HL-60/S4 treated with retinoic acid at 250 ng/mL for 4 days and 3 days (cell line): ENCODE measurements at regions not wholly inside any gene's neighbourhood (a gene's known extent, or its start where the extent isn't known, plus 50 kb on each side); places are given as distances from the start of the nearest gene placed in this dataset.
"Not testable (repeated sequence)": the region's sequence is repeated elsewhere in the genome, so short reads cannot be mapped to it uniquely, and the experiment has no call there.

Experiments
- in situ Hi-C: fragments of 300-500 bp; cut with MboI; formaldehyde crosslinking; loops from 2 replicates; pipeline ENCODE4 v1.7.0; 2022; ENCODE audit warnings: low sequenced_read_pairs

DNA sequence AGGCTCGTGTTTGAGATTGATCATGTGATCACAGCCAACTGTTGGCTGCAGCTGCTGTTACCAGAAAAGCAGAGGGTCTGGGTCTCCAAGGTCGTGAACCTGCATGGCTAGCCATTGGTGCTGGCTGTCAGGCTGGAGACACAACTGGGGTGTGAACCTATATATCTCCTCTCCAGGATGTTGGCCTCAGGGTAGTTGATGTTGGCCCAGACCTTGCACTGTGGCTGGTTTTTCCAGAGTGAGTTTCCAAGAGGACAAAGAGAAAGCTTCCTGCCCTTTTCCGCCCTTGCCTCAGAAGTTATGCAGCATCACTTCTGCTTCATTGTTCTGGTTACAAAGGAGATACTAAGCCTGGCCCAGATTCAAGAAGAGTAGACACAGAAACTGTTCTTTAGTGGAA, 607.8 kb upstream of the HS3ST1 start:
- in situ Hi-C loops = no loop called here

DNA sequence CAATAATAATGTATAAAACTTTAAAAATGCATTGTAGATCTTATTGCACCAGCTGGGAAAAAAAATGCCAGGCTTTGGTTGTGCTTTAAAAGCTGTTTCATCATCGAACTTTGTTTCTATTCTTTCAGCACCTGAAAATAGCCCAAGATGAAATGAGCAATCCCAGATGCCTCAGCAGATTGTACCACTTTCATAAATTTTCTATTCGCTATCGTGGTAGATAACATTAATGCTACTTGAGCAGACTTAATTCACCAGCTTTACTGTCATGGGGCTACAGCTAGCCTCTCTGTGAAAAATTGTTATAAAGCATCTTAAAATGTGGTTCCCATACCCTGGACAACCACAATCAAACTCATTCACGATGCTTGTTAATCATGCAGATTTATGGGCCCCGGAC, 599.6 kb upstream of the HS3ST1 start:
- in situ Hi-C loops = no loop called here

DNA sequence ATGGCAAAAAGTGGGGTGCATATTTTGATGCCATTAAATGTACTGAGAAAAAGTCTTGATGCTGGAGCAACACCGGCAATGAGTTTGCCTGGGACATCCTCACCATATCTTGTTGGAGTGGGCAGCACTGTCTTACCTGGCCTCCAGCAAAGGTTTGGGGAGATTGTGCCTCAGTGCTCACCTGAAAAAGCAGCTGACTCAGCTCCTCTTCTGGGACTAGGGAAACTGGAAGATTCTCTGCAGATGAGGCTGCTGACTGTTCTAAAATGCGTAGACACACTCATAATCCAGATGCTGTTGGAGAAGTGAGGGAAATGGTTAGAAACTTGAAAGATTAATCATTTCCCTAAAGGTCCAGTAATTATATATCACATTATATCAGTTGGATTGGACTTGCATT, 593.7 kb upstream of the HS3ST1 start:
- in situ Hi-C loops = no loop called here

DNA sequence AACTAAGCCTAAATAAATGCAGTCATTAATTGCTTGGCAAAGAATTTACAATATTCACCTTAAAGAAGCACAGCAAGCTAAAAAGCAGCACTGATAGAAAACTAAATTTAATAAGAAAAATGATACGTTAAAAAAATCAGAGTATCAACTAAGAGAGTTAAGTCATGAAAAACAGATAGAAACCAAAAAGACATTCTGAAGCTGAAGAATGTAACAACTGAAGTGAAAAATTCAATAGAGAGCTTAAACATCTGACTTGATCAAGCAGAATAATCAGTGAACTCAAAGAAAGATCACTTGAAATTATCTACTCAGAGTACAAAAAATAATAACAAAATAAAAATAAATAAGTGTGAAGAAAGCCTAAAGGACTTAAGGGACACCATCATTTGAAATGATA, 588.0 kb upstream of the HS3ST1 start:
- in situ Hi-C loops = no loop called here

DNA sequence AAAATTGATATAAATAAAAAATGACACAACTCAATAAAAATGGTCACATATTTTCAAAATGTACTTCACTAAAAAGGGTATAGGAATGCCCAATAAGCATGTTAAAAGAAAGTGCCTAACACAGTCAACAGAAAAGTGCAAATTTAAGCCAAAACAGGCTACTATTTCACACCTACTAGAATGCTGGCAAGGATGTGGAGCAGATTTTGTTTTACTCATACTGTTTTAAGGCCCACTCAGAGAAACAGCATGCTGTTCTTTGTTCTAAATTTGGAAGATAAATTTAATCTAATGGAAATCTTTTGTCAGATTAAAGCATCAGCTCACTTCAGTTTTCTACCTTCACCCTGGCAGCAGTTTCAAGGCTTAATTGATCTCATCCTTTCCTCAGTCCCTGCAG, 576.8 kb upstream of the HS3ST1 start:
- in situ Hi-C loops = no loop called here

DNA sequence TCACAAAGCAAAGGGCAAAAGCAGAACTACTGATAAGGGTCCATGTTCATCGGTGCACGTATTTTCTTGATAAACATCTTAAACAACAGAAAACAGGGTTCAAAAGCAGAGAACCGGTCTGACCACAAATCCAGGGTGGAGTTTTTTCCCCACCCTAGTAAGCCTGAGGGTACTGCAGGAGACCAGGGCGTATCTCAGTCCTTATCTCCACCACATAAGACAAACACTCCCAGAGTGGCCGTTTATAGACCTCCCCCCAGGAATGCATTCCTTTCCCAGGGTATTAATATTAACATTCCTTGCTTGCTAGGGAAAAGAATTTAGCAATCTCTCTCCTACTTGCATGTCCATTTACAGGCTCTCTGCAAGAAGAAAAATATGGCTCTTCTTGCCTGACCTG, 567.9 kb upstream of the HS3ST1 start:
- in situ Hi-C loops = not testable (repeated sequence)

DNA sequence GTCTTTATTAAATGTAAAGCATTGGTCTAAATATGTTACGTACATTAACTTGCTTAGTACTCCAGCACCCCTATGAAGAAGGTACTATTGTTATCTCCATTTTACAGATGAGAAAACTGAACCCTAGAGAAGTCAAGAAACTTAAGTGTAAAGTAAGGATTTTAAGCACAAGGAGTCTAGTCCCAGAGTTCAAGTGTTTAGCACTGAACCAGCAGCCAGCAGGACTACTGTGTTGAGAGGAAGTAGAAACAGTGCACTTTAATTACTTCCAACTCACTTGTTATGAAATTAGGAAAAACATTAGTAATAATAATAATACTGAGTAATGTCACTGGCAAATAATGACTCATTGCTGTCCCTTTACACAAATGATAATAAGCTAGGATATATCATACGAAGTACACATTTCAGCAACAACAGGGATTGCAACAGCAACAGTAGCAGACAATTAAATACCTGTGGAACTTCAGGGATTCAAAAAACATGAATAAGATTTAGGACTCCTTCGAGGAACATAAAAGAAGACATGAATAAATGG, 548.1 kb upstream of the HS3ST1 start:
- in situ Hi-C loops = no loop called here

DNA sequence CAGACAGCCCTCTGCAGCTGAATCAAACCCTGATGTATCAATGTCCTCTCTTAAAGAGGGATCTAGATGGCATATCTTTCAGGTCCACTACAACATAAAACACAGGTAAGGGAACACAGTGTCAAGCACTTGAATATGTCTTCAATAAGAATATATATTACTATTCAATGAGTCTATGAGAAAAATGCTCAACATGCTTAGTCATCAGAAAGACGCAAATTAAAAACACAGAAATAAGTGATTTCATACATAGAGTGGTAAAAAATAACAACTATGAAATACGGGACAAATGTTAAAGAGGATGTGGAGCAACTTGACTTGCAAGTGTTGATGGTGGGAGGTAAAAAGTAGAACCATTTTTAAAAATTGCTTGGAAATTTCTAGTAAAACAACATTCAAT, 544.6 kb upstream of the HS3ST1 start:
- in situ Hi-C loops = no loop called here

DNA sequence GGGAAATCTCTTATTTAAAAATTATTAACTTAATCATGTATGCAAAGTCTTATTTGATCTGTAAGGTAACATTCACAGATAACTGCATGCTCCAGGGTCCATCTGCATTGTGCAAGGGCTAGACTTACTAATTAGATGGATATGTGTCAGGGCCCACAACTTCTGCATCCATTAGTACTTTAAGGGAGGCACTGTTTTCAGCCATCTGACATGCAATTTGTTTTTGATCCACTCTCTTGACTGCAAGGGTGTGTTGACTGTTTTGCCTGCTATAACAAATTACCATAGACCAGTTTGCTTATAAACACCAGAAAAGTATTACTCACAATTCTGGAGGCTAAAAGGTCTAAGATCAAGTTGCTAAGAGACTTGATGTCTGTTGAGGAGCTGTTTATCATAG, 542.1 kb upstream of the HS3ST1 start:
- in situ Hi-C loops = no loop called here

DNA sequence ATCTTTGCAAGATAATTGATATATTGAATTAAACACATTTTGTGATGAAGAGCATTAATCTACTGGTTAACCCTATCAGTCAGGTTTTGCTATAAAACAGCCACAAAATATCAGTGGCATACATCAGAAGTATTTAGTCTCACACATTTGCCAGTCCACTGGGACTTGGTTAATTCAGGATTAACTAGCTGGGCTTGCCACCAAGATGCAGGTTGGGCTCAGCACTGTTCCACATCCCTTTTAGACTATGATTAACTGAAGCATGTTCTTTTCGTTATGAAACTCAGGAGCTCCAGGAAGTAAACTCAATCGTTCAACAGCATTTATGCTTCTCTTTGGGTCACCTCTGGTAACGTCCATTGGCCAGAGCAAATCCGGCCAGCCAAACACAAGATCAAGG, 538.1 kb upstream of the HS3ST1 start:
- in situ Hi-C loops = no loop called here

DNA sequence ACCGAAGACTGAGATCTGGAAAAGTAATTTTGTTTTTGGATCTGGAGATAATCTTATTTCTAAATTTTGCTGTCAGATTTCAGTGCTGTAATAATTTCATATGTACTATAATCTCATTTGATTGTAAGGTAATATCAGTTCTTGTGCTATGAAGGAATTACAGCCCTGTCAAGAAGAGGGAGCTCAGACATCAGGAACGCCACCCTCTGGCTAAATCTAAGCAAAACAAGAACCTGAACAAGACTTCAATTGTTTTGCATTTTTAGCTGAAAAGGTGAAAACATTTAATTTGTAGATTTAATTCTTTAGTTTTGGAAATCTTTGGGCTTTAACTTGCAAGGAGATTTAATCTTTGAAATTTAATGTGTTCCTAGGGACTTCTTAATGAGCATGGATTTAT, 525.4 kb upstream of the HS3ST1 start:
- in situ Hi-C loops = no loop called here

DNA sequence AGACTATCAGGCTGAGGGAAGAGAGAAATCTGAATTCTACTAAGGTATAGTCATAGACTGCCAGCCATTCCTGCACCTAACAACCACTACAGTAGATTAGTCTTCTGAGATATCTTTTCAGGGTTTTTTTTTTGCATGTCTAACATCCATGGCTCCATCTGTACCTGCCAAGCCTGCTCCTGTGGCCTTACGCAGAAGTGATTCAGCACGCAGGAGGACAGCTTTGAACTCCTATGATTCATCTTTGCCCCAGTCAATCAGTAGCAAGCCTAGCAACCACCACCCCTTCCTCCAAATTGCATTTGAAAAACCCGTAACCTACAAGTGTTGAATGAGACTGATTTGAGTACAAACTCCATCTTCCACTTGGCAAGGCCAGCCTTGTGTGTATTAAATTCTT, 520.7 kb upstream of the HS3ST1 start:
- in situ Hi-C loops = no loop called here

DNA sequence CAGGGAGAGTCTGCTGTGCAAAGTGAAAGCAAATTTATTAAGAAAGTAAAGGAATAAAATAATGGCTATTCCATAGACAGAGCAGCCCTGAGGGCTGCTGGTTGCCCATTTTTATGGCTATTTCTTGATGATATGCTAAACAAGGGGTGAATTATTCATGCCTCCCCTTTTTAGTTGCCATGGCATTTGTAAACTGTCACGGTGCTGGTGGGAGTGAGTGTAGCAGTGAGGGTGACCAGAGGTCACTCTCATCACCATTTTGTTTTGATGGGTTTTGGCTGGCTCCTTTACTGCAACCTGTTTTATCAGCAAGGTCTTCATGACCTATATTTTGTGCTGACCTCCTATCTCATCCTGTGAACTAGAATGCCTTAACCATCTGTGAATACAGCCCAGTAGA, 518.9 kb upstream of the HS3ST1 start:
- in situ Hi-C loops = not testable (repeated sequence)

DNA sequence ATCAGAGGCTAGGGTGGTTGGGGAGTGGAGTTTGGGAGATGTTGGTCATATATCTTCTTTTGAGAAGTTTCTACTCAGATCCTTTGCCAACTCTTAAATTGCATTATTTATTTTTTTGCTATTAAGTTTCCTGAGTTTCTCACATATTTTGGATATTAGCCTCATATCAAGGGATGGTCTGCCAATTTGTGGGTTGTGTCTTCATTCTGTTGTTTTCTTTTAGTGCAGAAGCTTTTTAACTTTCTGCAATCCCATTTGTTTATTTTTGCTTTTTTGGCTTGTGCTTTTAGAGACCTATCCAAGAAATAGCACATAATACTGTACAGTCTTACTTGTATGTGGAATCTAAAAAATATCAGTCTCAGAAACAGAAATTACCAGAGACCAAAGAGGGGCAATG, 509.2 kb upstream of the HS3ST1 start:
- in situ Hi-C loops = no loop called here

DNA sequence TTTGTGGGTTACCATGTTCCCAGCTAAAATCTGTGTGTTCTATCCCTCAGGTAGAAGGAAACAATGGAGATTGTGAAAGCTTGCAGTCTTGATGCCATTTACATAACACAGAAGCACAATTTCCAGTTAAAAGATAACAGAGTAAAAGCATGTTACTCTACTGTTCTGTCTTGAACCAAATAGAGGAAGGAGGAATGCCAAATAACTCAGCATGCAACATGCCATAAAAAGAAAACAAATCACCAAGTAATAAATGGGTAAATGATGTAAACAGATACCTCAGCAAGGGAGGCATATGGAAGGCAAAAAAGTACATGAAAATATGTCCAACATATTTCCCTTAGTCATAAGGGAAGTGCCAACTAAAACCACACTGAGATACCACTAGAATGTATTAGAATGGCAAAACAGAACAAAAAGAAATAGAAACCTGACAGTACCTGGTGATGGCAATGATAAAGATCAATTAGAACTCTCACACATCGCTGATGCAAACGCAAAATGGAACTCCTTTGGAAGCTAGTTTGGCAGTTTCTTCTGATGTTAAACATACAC, 502.6 kb upstream of the HS3ST1 start:
- in situ Hi-C loops = no loop called here

DNA sequence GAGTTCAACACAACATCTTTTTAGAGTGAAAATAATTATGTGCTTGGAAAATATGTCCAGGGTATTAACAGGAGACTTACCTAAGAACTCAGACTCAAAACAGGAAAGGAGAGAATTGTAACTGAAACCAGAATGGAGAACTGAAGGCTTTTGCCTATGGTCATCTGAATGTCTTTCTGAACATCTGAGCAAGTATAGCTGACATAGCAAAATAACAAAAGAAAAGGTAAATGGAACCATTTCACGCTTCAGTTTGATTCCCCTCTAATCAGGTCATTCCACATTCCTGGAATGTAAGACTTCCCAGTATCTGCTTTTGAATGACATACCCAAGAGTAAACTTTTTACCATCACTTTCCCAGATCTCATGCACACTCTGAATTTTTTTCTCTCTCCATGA, 500.4 kb upstream of the HS3ST1 start:
- in situ Hi-C loops = no loop called here

DNA sequence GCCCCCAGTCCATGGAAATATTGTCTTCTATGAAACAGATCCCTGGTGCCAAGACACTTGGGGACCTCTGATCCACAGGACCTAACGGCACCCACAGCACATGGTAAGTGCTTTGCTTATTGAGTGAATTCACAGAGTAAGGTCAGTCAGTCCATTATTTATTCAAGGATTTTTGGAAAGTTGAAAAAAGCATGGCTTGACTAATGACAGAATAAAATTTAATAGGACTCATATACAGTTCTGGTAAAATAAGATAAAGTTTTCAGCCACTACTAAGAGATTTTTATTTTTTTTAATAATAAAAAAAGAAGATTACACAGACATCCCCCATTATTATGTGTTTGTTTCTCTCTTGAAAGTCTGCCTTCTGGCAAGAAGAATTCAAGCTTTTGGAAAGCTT, 490.6 kb upstream of the HS3ST1 start:
- in situ Hi-C loops = no loop called here

DNA sequence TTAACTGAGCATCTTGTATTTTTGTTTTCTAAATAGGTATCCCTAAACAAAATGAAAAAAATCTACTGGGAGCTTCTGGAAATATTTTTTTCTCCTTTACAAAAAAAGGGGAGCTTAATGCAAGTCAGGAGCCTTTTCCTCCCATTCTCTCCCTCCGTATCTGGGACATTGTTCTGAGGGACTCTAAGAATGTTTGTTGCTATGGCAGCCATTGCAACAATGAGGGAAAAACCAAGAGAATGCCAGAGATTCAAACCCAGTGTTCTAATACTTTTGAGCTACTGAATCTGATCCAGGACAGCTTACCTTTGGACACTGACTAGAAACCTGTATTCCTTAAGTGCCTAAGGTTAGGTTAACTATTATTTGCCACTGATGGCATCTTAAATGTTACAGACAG, 485.7 kb upstream of the HS3ST1 start:
- in situ Hi-C loops = no loop called here

DNA sequence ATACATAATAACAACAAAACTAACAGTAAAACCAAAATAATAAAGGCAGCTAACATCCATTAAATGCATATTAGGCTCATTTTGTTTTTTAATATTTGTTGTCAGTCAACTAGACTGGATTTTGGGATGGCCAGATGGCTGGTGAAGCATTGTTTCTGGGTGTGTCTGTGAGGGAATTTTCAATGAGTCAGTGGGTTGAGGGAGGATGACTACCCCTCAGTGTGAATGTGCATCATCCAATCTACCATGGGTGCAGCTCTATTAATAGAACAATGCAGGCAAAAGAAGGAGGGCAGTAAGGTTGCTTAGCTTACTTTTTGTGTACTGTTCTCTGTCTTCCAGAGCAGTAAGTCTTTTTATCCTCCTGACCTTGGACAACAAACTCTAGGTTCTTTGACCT, 484.2 kb upstream of the HS3ST1 start:
- in situ Hi-C loops = no loop called here

DNA sequence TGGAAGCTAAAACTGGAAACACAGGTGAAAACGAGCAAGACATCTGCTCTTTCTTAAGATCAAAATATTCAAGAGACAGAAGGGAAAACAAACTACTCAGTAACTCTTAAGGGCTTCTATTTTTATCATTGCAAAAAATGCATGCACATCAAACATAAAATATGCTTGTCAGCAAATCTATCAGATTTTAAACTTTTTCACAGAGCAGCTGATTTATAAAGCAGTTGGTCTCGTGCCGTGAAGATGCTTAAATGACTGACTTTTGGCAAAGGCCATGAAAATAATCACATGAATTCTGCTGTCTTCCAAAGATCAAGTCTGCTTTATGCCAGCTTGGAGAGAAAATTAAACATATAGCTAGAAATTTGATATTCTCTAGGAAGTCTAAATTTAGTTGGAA, 482.1 kb upstream of the HS3ST1 start:
- in situ Hi-C loops = no loop called here

DNA sequence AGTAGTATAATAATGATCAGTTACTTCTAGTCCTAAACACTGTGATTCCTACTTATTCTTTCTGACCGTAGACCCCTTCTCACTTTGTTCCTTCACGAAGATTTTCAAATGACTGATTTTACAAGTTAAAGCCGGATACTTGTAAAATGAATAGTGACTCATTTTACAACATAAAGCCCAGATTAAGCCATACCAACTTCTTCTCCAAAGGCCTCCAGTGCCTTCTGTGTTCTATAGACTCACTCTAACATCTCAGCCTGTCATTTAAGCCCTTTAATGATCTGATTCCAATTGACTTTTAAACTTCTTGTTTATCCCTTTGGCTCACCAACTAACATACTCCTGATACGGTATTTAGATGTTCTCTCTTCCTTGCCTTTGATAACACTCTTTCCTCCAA, 480.0 kb upstream of the HS3ST1 start:
- in situ Hi-C loops = no loop called here

DNA sequence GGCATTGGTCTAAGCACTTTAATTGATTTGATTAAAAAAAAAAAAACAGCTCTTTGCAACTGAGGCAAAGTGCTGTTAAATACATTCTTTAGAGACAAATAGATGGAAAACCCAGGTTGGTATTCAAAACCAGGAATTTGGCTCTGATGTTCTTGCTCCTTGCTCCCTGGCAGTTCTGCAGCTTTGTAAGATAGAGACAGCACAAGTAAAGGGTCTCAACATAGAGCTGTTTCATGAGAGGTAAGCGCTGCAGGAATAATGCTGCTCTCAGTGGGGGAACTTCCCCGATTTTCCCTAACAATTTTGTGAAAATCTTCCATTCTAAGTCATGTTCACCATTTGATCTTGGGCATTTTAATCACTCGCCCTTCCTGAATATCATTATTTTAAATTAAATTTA, 479.5 kb upstream of the HS3ST1 start:
- in situ Hi-C loops = no loop called here
